ENCODE measurements at regions not wholly inside any gene's neighbourhood (a gene's known extent, or its start where the extent isn't known, plus 50 kb on each side); places are given as distances from the start of the nearest gene placed in this dataset.

DNA sequence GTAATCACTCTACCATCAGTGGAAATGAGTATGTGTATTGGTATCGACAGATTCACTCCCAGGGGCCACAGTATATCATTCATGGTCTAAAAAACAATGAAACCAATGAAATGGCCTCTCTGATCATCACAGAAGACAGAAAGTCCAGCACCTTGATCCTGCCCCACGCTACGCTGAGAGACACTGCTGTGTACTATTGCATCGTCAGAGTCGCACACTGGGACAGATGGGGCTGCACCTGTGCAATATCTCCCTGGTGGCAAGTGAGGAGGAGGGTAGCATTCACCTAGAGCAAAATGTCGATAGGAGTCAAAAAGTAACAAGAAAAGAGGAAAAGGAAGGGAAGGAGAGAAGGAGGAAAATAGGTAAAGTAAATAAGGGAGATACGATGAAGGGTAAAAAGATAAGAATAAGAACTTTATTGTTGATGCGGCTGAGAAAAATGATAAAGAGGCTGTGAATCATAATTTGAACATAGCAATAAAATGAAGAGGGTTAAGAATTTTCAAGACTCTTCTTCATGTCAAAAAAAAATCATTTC lies 450.5 kb upstream of the OR4E1 start:
- dilution Hi-C loops (cut with HindIII; ENCODE audit: low sequenced_read_pairs, unreplicated experiment), result no loop called here
- TF ChIP-seq MXI1 (IDR thresholded peaks at IDR 0.05; ENCODE audit: borderline replicate concordance, low read depth, low read length) (no peak), SMC3 (IDR thresholded peaks at IDR 0.05; ENCODE audit: low read depth, low read length) (no peak), RFX5 (IDR thresholded peaks at IDR 0.05; ENCODE audit: low read depth, low read length) (no peak), MAFK (IDR thresholded peaks at IDR 0.05; ENCODE audit: low read depth, low read length) (no peak), NFE2L2 (IDR thresholded peaks at IDR 0.05; ENCODE audit: low read depth, low read length) (no peak), FOS (IDR thresholded peaks at IDR 0.05; ENCODE audit: low read depth, low read length) (no peak), POLR2A (IDR thresholded peaks at IDR 0.05; ENCODE audit: low read depth, low read length) (no peak), BHLHE40 (IDR thresholded peaks at IDR 0.05; ENCODE audit: low read depth, low read length) (no peak), CEBPB (IDR thresholded peaks at IDR 0.05; ENCODE audit: low read depth, low read length) (no peak), RAD21 (IDR thresholded peaks at IDR 0.05; ENCODE audit: low read length) (no peak), MAZ (IDR thresholded peaks at IDR 0.05; ENCODE audit: borderline replicate concordance, low read depth, low read length) (no peak), RCOR1 (IDR thresholded peaks at IDR 0.05; ENCODE audit: insufficient replicate concordance, low read length) (no peak), CHD1 (IDR thresholded peaks at IDR 0.05; ENCODE audit: low read depth, low read length) (no peak)
- TF ChIP-seq, protein P1, sequence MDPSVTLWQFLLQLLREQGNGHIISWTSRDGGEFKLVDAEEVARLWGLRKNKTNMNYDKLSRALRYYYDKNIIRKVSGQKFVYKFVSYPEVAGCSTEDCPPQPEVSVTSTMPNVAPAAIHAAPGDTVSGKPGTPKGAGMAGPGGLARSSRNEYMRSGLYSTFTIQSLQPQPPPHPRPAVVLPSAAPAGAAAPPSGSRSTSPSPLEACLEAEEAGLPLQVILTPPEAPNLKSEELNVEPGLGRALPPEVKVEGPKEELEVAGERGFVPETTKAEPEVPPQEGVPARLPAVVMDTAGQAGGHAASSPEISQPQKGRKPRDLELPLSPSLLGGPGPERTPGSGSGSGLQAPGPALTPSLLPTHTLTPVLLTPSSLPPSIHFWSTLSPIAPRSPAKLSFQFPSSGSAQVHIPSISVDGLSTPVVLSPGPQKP (IDR thresholded peaks at IDR 0.05; ENCODE audit: borderline replicate concordance, low read depth, low read length), result no peak
- TF ChIP-seq, protein P2, sequence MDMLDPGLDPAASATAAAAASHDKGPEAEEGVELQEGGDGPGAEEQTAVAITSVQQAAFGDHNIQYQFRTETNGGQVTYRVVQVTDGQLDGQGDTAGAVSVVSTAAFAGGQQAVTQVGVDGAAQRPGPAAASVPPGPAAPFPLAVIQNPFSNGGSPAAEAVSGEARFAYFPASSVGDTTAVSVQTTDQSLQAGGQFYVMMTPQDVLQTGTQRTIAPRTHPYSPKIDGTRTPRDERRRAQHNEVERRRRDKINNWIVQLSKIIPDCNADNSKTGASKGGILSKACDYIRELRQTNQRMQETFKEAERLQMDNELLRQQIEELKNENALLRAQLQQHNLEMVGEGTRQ (IDR thresholded peaks at IDR 0.05; ENCODE audit: low read depth, low read length), result no peak
- TF ChIP-seq, protein P3, sequence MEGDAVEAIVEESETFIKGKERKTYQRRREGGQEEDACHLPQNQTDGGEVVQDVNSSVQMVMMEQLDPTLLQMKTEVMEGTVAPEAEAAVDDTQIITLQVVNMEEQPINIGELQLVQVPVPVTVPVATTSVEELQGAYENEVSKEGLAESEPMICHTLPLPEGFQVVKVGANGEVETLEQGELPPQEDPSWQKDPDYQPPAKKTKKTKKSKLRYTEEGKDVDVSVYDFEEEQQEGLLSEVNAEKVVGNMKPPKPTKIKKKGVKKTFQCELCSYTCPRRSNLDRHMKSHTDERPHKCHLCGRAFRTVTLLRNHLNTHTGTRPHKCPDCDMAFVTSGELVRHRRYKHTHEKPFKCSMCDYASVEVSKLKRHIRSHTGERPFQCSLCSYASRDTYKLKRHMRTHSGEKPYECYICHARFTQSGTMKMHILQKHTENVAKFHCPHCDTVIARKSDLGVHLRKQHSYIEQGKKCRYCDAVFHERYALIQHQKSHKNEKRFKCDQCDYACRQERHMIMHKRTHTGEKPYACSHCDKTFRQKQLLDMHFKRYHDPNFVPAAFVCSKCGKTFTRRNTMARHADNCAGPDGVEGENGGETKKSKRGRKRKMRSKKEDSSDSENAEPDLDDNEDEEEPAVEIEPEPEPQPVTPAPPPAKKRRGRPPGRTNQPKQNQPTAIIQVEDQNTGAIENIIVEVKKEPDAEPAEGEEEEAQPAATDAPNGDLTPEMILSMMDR (conservative IDR thresholded peaks at IDR 0.05; ENCODE audit: low read depth, low read length), result no peak
- ChIA-PET CTCF (interaction anchor here (1.1 to 1.7 kb wide), 2 partner anchors 12 to 24 kb away, joined by 3 to 5 read pairs; no protein-coding TSS in a partner anchor), POLR2A (ENCODE audit: unreplicated experiment) (no interaction called here)
- no peak overlapping the region for H2BK20ac ChIP-seq (ENCODE audit: low read depth, low read length)
- ATAC-seq (ENCODE audit: low read depth) (no peak), DNase-seq (no peak)
- H3K4ac ChIP-seq (ENCODE audit: low read depth, low read length), result no peak overlapping the region
- intact Hi-C loops (cut with micrococcal nuclease), result no loop called here
- no peak overlapping the region for H3K4me3 ChIP-seq (ENCODE audit: insufficient read depth, low read depth, low read length)
- BruUV-seq (replicated peaks), result no TSS peak
- H2AFZ ChIP-seq (replicated peaks; ENCODE audit: low read length, poor library complexity), result no peak overlapping the region
- H2AK9ac ChIP-seq (replicated peaks; ENCODE audit: low read depth, low read length, poor library complexity), result no peak overlapping the region
- no peak overlapping the region for H2BK15ac ChIP-seq (ENCODE audit: low read depth, low read length)
- no peak overlapping the region for H3K23ac ChIP-seq (ENCODE audit: low read depth, low read length)
- no peaks in the 10 kb centered on the region for H4K20me1 ChIP-seq (ENCODE audit: insufficient read depth, low read length)
- no peak overlapping the region for H3K18ac ChIP-seq (ENCODE audit: low read depth, low read length)
- no peak overlapping the region for H4K8ac ChIP-seq (ENCODE audit: low read depth in 2 of 2, low read length in 2 of 2)
- H3K9me1 ChIP-seq (ENCODE audit: insufficient read depth, low read length), result no peaks in the 10 kb centered on the region
- no peak overlapping the region for H3K14ac ChIP-seq (replicated peaks; ENCODE audit: low read depth, low read length)
- no peak overlapping the region for H3K4me2 ChIP-seq (ENCODE audit: low read depth, low read length)
- no peaks in the 10 kb centered on the region for H3K79me1 ChIP-seq (ENCODE audit: low read depth in 1 of 2, low read length in 2 of 2)
- no peaks in the 10 kb centered on the region for H3K36me3 ChIP-seq (ENCODE audit: control insufficient read depth, insufficient read depth, low read length)
- H3K9me3 ChIP-seq (ENCODE audit: control insufficient read depth, insufficient read depth, low read length), result no peaks in the 10 kb centered on the region
- no peak overlapping the region for H4K91ac ChIP-seq (ENCODE audit: insufficient read depth, low read depth, low read length)
- no peak overlapping the region for H3K9ac ChIP-seq (ENCODE audit: low read depth, low read length)
- no peak overlapping the region for H4K5ac ChIP-seq (ENCODE audit: low read depth, low read length)
- no peaks in the 10 kb centered on the region for H3K4me1 ChIP-seq (ENCODE audit: control insufficient read depth, insufficient read depth, low read length)
- in situ Hi-C loops (cut with MboI; ENCODE audit: low sequenced_read_pairs), result no loop called here
- H3K27ac ChIP-seq (ENCODE audit: insufficient read depth, low read length), result no peak overlapping the region
- no peak overlapping the region for H2BK5ac ChIP-seq (ENCODE audit: low read depth, low read length, poor library complexity, severe bottlenecking)
- H3K56ac ChIP-seq (ENCODE audit: extremely low read depth, insufficient read depth, low read length), result no peak overlapping the region
- no peak overlapping the region for H2AK5ac ChIP-seq (ENCODE audit: low read depth, low read length)
- no peak overlapping the region for H2BK120ac ChIP-seq (ENCODE audit: low read depth, low read length)
- WGBS, 2 experiments (ENCODE audit: extremely low coverage in 2 of 2, insufficient read length in 1 of 2), result 80 to 100% methylated on average over 2 to 4 of the region's 8 CpGs
- no peaks in the 10 kb centered on the region for H3K27me3 ChIP-seq (ENCODE audit: control insufficient read depth, insufficient read depth, low read length)

Measured in IMR-90 (cell line).